H9 (cell line): ENCODE measurements at regions not wholly inside any gene's neighbourhood (a gene's known extent, or its start where the extent isn't known, plus 50 kb on each side); places are given as distances from the start of the nearest gene placed in this dataset.

ENCODE experiments used
- DNase-seq: peaks from one replicate; pipeline ENCODE4 v3.0.0-alpha.2; 2017
- H2AFZ ChIP-seq: one replicate; pipeline ENCODE4 v1.6.1; 2013; ENCODE audit warnings: mild to moderate bottlenecking, low read length, control low read depth, moderate library complexity
- H2AK5ac ChIP-seq: 2 replicates; pipeline ENCODE4 v1.6.1; 2013; ENCODE audit warnings: low read length, control low read depth, mixed read lengths; ENCODE audit not compliant: insufficient read length
- H2BK120ac ChIP-seq: one replicate; pipeline ENCODE4 v1.6.1; 2013; ENCODE audit warnings: low read depth, mild to moderate bottlenecking, low read length, control low read depth, inconsistent platforms; ENCODE audit not compliant: poor library complexity, severe bottlenecking
- H2BK12ac ChIP-seq: 2 replicates; pipeline ENCODE4 v1.6.1; 2013; ENCODE audit warnings: low read length, control low read depth, mixed read lengths, low read depth; ENCODE audit not compliant: insufficient read length
- H2BK15ac ChIP-seq: 2 replicates; pipeline ENCODE4 v1.6.1; 2013; ENCODE audit warnings: low read depth, low read length, control low read depth
- H2BK20ac ChIP-seq: one replicate; pipeline ENCODE4 v1.6.1; 2013; ENCODE audit warnings: low read depth, mild to moderate bottlenecking, low read length, control low read depth, inconsistent platforms; ENCODE audit not compliant: poor library complexity, severe bottlenecking
- H2BK5ac ChIP-seq: 2 replicates; pipeline ENCODE4 v1.6.1; 2013; ENCODE audit warnings: low read length, control low read depth, mixed read lengths; ENCODE audit not compliant: insufficient read length
- H3K14ac ChIP-seq: 2 replicates; pipeline ENCODE4 v1.6.1; 2013; ENCODE audit warnings: low read length, control low read depth; ENCODE audit not compliant: insufficient read depth
- H3K18ac ChIP-seq: 2 replicates; pipeline ENCODE4 v1.6.1; 2013; ENCODE audit warnings: low read depth, mild to moderate bottlenecking, mixed read lengths, low read length, control low read depth; ENCODE audit not compliant: insufficient read length
- H3K23ac ChIP-seq: 2 replicates; pipeline ENCODE4 v1.6.1; 2013; ENCODE audit warnings: low read length, control low read depth, mixed read lengths, low read depth; ENCODE audit not compliant: insufficient read length
- H3K23me2 ChIP-seq: 2 replicates; pipeline ENCODE4 v1.6.1; 2013; ENCODE audit warnings: low read depth, mild to moderate bottlenecking, mixed read lengths, low read length, control low read depth; ENCODE audit not compliant: insufficient read length, poor library complexity, severe bottlenecking
- H3K27ac ChIP-seq: 2 replicates; pipeline ENCODE4 v1.5.1; 2013; ENCODE audit warnings: low read length, control low read depth, mixed read lengths, low read depth; ENCODE audit not compliant: insufficient read length
- H3K27me3 ChIP-seq: 2 replicates; pipeline ENCODE4 v1.6.1; 2013; ENCODE audit warnings: low read length, control low read depth, inconsistent platforms; ENCODE audit not compliant: insufficient read depth
- H3K4ac ChIP-seq: 2 replicates; pipeline ENCODE4 v1.6.1; 2013; ENCODE audit warnings: low read depth, mild to moderate bottlenecking, control low read depth, inconsistent platforms, low read length, moderate library complexity
- H3K4me1 ChIP-seq: 2 replicates; pipeline ENCODE4 v1.6.1; 2013; ENCODE audit warnings: low read length, control low read depth, inconsistent platforms; ENCODE audit not compliant: insufficient read depth
- H3K4me2 ChIP-seq: 2 replicates; pipeline ENCODE4 v1.6.1; 2013; ENCODE audit warnings: low read length, control low read depth, mixed read lengths; ENCODE audit not compliant: insufficient read length, insufficient read depth
- H3K56ac ChIP-seq: 2 replicates; pipeline ENCODE4 v1.6.1; 2013; ENCODE audit warnings: low read depth, mild to moderate bottlenecking, mixed read lengths, low read length, control low read depth; ENCODE audit not compliant: insufficient read length
- H3K79me1 ChIP-seq: 2 replicates; pipeline ENCODE4 v1.6.1; 2013; ENCODE audit warnings: low read depth, mild to moderate bottlenecking, moderate library complexity, low read length, control low read depth, inconsistent platforms; ENCODE audit not compliant: insufficient read depth, poor library complexity, severe bottlenecking
- H3K79me2 ChIP-seq: 2 replicates; pipeline ENCODE4 v1.6.1; 2013; ENCODE audit warnings: low read length, control low read depth, inconsistent platforms; ENCODE audit not compliant: insufficient read depth
- H3K9ac ChIP-seq: 2 replicates; pipeline ENCODE4 v1.6.1; 2013; ENCODE audit warnings: low read length, control low read depth, mixed read lengths; ENCODE audit not compliant: insufficient read length; ENCODE audit errors: extremely low read depth
- H3K9me3 ChIP-seq: one replicate; pipeline ENCODE4 v1.6.1; 2013; ENCODE audit warnings: low read depth, low read length, inconsistent platforms; ENCODE audit not compliant: control insufficient read depth
- H3T11ph ChIP-seq: one replicate; pipeline ENCODE4 v1.6.1; 2013; ENCODE audit warnings: mild to moderate bottlenecking, low read length, control low read depth, inconsistent platforms
- H4K20me1 ChIP-seq: one replicate; pipeline ENCODE4 v1.6.1; 2013; ENCODE audit not compliant: control insufficient read depth, insufficient read length, insufficient read depth
- H4K5ac ChIP-seq: 2 replicates; pipeline ENCODE4 v1.6.1; 2013; ENCODE audit warnings: low read depth, mild to moderate bottlenecking, mixed read lengths, low read length, control low read depth; ENCODE audit not compliant: insufficient read length
- H4K8ac ChIP-seq: replicated peaks from 2 replicates; pipeline ENCODE4 v1.6.1; 2013; ENCODE audit warnings: low read length, control low read depth, mixed read lengths, low read depth; ENCODE audit not compliant: insufficient read length
- H4K91ac ChIP-seq: 2 replicates; pipeline ENCODE4 v1.6.1; 2013; ENCODE audit warnings: low read depth, mild to moderate bottlenecking, moderate library complexity, mixed read lengths, low read length, control low read depth; ENCODE audit not compliant: insufficient read length
- H3K27ac Mint-ChIP-seq, 3 experiments: 2 replicates in 2 of 3; 3 replicates in 1 of 3; pipeline ENCODE4 v1.8.0; 2020 to 2021; ENCODE audit warnings: mixed read lengths in 3 of 3, mild to moderate bottlenecking in 1 of 3, moderate library complexity in 1 of 3
- H3K27me3 Mint-ChIP-seq: 2 replicates; pipeline ENCODE4 v1.8.0; 2021; ENCODE audit warnings: low read depth, mild to moderate bottlenecking, moderate library complexity, mixed read lengths
- H3K36me3 Mint-ChIP-seq, 3 experiments: 2 replicates in 2 of 3; 3 replicates in 1 of 3; pipeline ENCODE4 v1.8.0; 2020 to 2021; ENCODE audit warnings: low read depth in 3 of 3, mixed read lengths in 3 of 3; ENCODE audit not compliant: insufficient read depth in 1 of 3
- H3K4me1 Mint-ChIP-seq, 2 experiments: 2 replicates each; pipeline ENCODE4 v1.8.0; 2020; ENCODE audit warnings: mixed read lengths in 2 of 2
- H3K4me3 Mint-ChIP-seq, 2 experiments: 2 replicates in 1 of 2; 3 replicates in 1 of 2; pipeline ENCODE4 v1.8.0; 2020 to 2021; ENCODE audit warnings: mild to moderate bottlenecking in 2 of 2, mixed read lengths in 2 of 2, moderate library complexity in 1 of 2
- H3K9me3 Mint-ChIP-seq, 2 experiments: 2 replicates in 1 of 2; 3 replicates in 1 of 2; pipeline ENCODE4 v1.8.0; 2020; ENCODE audit warnings: mild to moderate bottlenecking in 2 of 2, mixed read lengths in 2 of 2, moderate library complexity in 1 of 2
- whole genome bisulfite sequencing: extraction: QIAGEN DNeasy Blood & Tissue Kit; methylation state at CpG from one replicate; pipeline ENCODE4 v1.1.7; 2013; ENCODE audit warnings: missing lambda C conversion rate, low lambda C conversion rate, mixed read lengths; ENCODE audit not compliant: insufficient read length; ENCODE audit errors: extremely low coverage; 5-methylcytosine and 5-hydroxymethylcytosine counted together
- TF ChIP-seq, protein P1 (sequence below): fragments of 200-600 bp; sonication (generic); conservative IDR thresholded peaks from 3 replicates; pipeline ENCODE4 v1.8.0; 2021; ENCODE audit warnings: antibody characterized with exemption, mild to moderate bottlenecking

DNA sequence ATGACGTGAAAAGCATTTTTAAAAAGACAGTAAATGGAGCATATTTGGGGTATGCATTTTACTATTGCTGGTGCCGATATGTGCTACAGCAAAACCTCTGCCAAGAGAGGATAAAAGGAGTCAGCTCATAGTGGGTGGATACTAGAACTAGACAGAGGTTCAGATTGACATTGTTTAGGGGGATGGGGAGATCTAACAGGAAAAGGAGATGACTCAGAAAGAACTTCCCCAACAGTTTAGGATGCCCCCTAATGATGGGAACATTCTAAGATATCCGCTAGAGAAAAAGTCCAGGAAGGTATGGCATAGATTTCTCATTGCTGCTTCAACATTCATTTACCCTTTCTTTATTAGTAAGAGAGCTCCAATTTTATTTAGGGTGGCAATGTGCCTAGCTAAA is 110.5 kb upstream of the CLEC14A start:
- H2AK5ac ChIP-seq, result no peak overlapping the region
- no peaks in the 10 kb centered on the region for H4K20me1 ChIP-seq
- H3T11ph ChIP-seq, result no peak overlapping the region
- H3K4me2 ChIP-seq, result no peak overlapping the region
- no peak overlapping the region for H3K4ac ChIP-seq
- Mint-ChIP-seq H3K27me3 (peaks cover 6% of the 10 kb centered on the region; the same call in 1 of the 2 replicates), H3K27ac (no peak overlapping the region), H3K4me1 (peaks cover 0 to 3% of the 10 kb centered on the region in 2 experiments; a peak in 1 of 4 replicates), H3K36me3 (no peaks in the 10 kb centered on the region), H3K9me3 (no peaks in the 10 kb centered on the region), H3K4me3 (no peak overlapping the region)
- H3K27me3 ChIP-seq, result no peaks in the 10 kb centered on the region
- no peaks in the 10 kb centered on the region for H3K79me2 ChIP-seq
- H3K4me1 ChIP-seq, result no peaks in the 10 kb centered on the region
- no peak overlapping the region for H2BK15ac ChIP-seq
- no peak overlapping the region for H2AFZ ChIP-seq
- no peaks in the 10 kb centered on the region for H3K79me1 ChIP-seq
- no peak for DNase-seq
- TF ChIP-seq, protein P1, sequence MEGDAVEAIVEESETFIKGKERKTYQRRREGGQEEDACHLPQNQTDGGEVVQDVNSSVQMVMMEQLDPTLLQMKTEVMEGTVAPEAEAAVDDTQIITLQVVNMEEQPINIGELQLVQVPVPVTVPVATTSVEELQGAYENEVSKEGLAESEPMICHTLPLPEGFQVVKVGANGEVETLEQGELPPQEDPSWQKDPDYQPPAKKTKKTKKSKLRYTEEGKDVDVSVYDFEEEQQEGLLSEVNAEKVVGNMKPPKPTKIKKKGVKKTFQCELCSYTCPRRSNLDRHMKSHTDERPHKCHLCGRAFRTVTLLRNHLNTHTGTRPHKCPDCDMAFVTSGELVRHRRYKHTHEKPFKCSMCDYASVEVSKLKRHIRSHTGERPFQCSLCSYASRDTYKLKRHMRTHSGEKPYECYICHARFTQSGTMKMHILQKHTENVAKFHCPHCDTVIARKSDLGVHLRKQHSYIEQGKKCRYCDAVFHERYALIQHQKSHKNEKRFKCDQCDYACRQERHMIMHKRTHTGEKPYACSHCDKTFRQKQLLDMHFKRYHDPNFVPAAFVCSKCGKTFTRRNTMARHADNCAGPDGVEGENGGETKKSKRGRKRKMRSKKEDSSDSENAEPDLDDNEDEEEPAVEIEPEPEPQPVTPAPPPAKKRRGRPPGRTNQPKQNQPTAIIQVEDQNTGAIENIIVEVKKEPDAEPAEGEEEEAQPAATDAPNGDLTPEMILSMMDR, result no peak
- WGBS, result no CpG with 5 or more reads among the region's 3 CpGs
- no peak overlapping the region for H2BK12ac ChIP-seq
- no peak overlapping the region for H4K8ac ChIP-seq
- no peaks in the 10 kb centered on the region for H3K9me3 ChIP-seq
- no peaks in the 10 kb centered on the region for H3K23me2 ChIP-seq
- no peak overlapping the region for H3K18ac ChIP-seq
- H2BK5ac ChIP-seq, result no peak overlapping the region
- no peak overlapping the region for H3K27ac ChIP-seq
- no peak overlapping the region for H4K91ac ChIP-seq
- no peak overlapping the region for H3K56ac ChIP-seq
- no peak overlapping the region for H3K23ac ChIP-seq
- no peak overlapping the region for H3K9ac ChIP-seq
- H2BK20ac ChIP-seq, result no peak overlapping the region
- H2BK120ac ChIP-seq, result no peak overlapping the region
- no peak overlapping the region for H3K14ac ChIP-seq
- no peak overlapping the region for H4K5ac ChIP-seq
